ENCODE measurements at regions not wholly inside any gene's neighbourhood (a gene's known extent, or its start where the extent isn't known, plus 50 kb on each side); places are given as distances from the start of the nearest gene placed in this dataset.

DNA sequence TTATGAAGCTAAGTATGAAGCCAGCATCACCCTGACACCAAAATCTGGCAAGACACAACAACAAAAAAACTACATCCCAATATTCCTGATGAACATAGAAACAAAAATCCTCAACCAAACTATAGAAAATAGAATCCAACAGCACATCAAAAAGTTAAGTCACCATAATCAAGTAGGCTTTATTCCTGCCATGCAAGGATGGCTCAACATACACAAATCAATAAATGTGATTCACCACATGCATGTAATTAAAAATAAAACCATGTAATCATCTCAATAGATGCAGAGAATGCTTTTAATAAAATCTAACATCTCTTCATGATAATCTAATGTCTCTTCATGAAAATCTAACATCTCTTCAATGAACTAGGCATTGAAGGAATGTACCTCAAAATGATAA lies 249.4 kb upstream of the GK2 start:
- TF ChIP-seq, protein P1, sequence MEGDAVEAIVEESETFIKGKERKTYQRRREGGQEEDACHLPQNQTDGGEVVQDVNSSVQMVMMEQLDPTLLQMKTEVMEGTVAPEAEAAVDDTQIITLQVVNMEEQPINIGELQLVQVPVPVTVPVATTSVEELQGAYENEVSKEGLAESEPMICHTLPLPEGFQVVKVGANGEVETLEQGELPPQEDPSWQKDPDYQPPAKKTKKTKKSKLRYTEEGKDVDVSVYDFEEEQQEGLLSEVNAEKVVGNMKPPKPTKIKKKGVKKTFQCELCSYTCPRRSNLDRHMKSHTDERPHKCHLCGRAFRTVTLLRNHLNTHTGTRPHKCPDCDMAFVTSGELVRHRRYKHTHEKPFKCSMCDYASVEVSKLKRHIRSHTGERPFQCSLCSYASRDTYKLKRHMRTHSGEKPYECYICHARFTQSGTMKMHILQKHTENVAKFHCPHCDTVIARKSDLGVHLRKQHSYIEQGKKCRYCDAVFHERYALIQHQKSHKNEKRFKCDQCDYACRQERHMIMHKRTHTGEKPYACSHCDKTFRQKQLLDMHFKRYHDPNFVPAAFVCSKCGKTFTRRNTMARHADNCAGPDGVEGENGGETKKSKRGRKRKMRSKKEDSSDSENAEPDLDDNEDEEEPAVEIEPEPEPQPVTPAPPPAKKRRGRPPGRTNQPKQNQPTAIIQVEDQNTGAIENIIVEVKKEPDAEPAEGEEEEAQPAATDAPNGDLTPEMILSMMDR (IDR thresholded peaks at IDR 0.05; ENCODE audit: low read depth, low read length, missing control alignments), result no peak
- DNase-seq (ENCODE audit: low read depth), result no peak
- H3K4me3 ChIP-seq (ENCODE audit: low read depth, low read length), result no peak overlapping the region

DNA sequence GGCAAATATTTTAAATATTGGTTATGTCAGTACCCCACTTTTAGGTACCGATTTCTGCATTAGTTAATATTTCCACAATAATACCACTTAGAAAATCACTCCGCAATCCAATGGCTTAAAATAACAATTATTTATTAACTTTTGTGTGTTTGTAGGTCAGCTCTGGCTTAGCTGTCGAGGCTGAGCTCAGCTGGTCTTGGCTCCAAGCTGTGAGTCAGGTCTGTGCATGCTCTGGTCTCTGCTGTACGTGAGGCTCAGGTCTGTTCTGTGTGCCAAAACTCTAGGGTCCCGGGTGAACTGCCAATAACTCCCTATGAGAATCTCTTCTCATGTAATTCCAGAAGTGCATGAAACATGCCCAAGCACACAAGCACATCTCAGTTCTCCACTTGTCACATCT lies 245.8 kb upstream of the GK2 start:
- H3K4me3 ChIP-seq (ENCODE audit: low read depth, low read length), result no peak overlapping the region
- DNase-seq (ENCODE audit: low read depth), result no peak
- TF ChIP-seq, protein P1 (IDR thresholded peaks at IDR 0.05; ENCODE audit: low read depth, low read length, missing control alignments), result no peak

DNA sequence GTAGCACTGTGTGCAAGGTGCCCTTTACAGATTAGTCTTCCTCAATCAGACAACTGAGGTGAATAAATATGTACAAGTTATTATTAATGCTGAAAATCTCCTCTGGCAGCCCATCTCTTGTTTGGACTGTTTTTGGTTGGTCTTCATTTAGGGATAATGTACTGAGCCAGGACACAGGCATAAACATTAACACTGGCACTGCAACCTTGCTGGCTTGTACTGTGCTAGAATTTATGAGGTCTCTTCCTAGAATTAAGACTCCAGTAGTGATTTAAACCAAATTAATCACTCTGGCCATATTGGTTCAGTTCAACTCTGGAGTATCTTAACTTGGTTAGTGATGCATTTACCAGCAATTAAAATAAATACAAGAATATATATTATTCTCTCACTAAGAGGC lies 244.7 kb upstream of the GK2 start:
- TF ChIP-seq, protein P1 (IDR thresholded peaks at IDR 0.05; ENCODE audit: low read depth, low read length, missing control alignments), result no peak
- H3K4me3 ChIP-seq (ENCODE audit: low read depth, low read length), result no peak overlapping the region
- no peak for DNase-seq (ENCODE audit: low read depth)

DNA sequence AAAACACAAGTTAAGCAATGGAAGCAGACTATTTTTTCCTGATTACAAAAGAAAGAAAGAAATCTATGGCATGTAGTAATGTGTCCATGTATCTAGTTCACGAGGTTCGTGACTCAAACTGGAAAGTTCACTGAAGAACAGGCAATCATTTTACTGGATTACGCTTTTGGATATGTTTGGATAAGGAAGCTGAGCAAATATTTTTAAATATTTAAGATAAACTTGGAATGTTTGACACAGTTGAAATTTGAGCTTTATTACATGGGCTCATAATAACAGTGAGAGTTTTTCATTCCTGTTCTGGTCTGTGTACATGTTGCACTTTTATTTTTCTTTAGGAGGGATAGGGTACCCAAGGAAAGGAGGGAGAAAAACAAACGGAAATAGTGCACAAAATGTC lies 244.2 kb upstream of the GK2 start:
- TF ChIP-seq, protein P1 (IDR thresholded peaks at IDR 0.05; ENCODE audit: low read depth, low read length, missing control alignments), result no peak
- no peak overlapping the region for H3K4me3 ChIP-seq (ENCODE audit: low read depth, low read length)
- no peak for DNase-seq (ENCODE audit: low read depth)

DNA sequence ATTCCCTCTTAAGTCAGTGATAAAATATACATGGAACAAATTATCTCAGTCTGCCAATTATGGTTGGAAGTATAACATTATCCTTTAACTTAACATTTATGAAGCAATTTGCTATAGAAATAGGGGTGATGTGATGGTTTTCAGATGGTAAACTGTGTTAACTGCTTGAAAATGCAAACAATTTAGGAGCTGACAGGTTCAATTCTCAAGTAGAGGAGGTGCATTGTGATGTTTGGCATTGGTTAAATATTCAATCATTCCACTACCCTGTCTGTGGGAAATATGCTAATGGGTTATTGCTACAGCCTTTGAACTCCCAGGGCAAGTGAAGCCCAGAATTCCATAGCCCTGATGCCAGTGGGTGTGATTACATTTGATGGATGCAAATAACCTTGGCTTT lies 243.4 kb upstream of the GK2 start:
- no peak overlapping the region for H3K4me3 ChIP-seq (ENCODE audit: low read depth, low read length)
- TF ChIP-seq, protein P1 (IDR thresholded peaks at IDR 0.05; ENCODE audit: low read depth, low read length, missing control alignments), result no peak
- DNase-seq (ENCODE audit: low read depth), result no peak

DNA sequence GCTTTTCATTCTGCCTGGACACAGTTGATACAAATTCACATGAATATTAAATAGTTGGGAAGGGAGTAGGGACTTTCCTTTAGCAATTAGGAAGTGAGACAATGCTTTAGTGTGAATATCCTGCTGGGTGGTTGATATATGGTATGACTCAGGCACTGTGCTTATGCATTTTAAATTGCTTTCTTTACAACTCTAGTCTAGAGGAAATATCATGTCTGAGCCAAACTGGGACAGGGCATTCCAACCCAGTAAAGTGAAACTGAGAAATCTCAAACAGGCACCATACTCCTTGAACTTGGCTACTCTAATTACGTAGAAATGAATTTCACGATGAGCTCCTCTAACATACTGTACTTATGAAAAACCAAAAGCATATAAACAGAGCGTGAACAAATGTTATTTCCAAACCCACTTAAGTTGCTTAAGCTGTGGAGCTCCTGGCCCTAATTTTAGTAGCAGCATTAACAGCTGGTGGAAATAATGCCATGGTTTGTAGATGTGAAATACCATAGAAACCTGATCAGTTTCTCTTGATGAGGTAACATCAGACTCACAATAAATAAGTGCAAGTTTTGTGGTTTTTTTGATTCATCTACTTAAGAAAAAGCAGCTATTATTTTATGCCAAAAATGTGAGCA lies 242.9 kb upstream of the GK2 start:
- no peak for DNase-seq (ENCODE audit: low read depth)
- TF ChIP-seq, protein P1 (IDR thresholded peaks at IDR 0.05; ENCODE audit: low read depth, low read length, missing control alignments), result no peak
- no peak overlapping the region for H3K4me3 ChIP-seq (ENCODE audit: low read depth, low read length)

DNA sequence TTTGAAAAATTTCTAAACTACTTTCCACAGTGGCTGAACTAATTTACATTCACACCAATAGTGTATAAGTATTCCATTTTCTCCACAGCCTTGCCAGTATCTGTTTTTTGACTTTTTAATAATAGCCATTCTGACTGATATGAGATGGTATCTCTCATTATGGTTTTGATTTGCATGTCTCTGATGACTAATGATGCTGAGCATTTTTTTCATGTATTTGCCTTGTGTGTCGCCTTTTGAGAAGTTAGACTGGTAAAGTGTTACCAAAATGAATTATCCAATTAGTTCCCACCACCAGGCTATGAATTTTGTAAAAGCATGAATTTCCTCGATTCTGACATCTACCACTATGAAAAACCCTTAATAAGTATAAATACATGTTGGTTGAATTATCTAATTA lies 242.2 kb upstream of the GK2 start:
- DNase-seq (ENCODE audit: low read depth), result no peak
- TF ChIP-seq, protein P1 (IDR thresholded peaks at IDR 0.05; ENCODE audit: low read depth, low read length, missing control alignments), result no peak
- H3K4me3 ChIP-seq (ENCODE audit: low read depth, low read length), result no peak overlapping the region

Data from GM12864 (cell line).